ENCODE measurements at regions not wholly inside any gene's neighbourhood (a gene's known extent, or its start where the extent isn't known, plus 50 kb on each side); places are given as distances from the start of the nearest gene placed in this dataset.
"Not testable (repeated sequence)": the region's sequence is repeated elsewhere in the genome, so short reads cannot be mapped to it uniquely, and the experiment has no call there.

DNA sequence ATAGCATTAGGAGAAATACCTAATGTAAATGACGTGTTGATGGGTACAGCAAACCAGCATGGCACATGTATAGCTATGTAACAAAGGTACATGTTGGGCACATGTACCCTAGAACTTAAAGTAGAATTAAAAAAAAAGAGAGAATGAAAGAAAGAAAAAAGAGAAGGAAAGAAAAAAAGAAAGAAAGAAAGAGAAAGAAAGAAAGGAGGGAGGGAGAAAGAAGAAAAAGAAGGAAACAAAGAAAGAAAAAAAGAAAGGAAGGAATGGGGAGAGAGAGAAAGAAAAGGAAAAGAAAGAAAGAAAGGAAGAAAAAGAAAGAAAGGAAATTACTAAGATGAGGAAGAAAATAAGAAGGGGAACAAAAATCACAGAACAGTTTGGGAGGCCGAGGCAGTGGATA, 925.5 kb downstream of the LRFN5 start:
- no peak for DNase-seq

DNA sequence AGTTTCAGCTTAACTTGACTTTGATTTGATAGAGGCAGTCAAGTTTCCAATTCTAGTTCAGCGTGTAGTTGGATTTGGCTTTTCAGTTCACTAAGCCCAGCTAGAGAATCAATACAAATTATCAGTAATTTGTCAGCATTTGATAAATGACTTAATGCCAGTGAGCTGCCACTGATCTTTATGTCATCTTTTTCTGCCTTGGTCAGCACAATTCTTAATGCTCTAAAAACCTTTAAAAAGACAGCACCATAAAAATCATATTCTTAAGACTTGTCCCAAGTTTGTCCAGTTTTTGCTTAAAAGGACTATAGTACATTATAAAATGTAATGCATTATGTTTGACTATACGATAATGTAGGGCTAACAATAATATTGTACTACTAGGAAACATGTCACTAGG, 920.5 kb downstream of the LRFN5 start:
- no peak for DNase-seq

DNA sequence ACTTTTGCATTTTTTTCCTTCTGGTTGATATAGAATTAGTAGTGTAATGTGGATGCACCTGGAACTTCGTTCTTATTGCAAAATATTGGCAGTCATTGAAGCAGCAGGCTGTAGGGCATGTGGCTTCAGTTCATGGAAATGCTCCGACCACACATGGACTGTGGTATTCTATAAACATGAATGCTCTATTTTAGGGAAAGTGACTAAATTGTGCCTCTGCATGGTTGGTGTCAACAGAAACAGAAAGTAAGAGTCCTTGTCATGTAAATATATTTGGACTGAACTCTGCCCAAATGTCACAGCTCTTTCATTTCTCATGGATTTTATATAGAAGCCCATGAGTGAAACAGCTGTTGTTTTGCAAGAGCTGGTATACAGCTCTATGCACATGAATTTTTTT, 917.0 kb downstream of the LRFN5 start:
- DNase-seq, result no peak

DNA sequence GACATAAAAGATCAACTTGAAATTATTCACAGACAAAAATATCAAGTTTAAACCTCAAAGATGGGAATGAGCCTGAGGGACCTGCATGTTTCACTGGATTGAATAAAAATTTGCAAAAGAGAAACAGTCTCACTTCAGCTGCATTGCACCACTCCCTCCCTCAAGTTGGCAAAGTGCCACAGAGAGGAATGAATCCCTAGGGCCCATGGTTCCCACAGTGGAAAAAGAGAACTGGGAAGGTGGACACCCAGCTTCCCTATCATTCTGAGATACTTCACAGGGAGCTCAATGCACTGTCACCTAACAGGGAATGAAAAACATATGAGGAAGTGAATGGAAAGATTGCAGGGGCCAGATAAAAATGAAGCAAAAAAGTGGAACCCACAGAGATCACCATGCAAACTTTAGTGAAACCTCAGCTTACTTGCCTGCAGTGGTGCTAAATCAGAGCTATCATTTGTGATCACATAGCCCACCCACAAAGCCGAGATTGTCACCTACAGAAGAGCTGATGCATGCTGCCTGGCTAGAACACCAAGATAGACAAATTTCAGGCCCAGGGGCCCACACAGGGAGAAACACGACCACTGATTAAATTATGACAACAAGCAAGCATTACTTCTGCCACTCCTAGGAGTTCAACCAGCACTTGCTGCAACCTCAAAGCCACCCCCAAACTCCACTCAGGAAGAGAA, 911.3 kb downstream of the LRFN5 start:
- DNase-seq, result no peak

DNA sequence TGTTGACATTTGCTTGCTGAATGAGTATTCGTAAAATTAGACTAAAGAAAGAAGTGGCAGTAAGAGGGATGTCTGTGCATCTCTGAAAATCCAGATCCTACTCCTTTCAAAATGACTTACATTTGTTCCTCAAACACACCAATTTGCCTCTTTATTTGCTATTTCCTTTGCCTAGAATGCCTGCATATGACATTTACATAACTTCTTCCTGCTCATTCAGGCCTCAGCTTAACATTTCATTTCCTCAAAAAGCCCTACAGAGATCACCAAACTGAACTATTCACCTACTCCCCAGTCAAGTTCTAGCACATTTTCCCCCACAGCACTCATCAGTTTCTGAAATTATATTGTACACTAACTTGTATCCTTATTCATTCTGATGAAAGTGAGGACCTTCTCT, 907.2 kb downstream of the LRFN5 start:
- no peak for DNase-seq

DNA sequence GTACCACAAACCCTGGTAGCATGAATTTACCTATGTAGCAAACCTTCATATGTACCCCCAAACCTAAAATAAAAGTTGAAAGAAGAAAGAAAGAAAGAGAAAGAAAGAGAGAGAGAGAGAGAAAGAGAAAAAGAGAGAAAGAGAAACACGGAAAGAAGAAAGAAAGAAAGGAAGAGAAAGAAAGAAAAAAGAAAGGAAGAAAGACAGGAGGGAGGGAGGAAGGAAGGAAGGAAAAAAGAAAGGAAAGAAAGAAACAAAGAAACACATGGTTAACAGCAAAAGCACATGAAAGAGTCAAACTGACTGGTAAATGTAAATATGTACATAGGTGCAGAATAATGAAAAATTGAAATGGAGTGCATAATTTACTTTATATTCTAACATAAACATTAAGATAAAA, 903.4 kb downstream of the LRFN5 start:
- DNase-seq, result no peak

DNA sequence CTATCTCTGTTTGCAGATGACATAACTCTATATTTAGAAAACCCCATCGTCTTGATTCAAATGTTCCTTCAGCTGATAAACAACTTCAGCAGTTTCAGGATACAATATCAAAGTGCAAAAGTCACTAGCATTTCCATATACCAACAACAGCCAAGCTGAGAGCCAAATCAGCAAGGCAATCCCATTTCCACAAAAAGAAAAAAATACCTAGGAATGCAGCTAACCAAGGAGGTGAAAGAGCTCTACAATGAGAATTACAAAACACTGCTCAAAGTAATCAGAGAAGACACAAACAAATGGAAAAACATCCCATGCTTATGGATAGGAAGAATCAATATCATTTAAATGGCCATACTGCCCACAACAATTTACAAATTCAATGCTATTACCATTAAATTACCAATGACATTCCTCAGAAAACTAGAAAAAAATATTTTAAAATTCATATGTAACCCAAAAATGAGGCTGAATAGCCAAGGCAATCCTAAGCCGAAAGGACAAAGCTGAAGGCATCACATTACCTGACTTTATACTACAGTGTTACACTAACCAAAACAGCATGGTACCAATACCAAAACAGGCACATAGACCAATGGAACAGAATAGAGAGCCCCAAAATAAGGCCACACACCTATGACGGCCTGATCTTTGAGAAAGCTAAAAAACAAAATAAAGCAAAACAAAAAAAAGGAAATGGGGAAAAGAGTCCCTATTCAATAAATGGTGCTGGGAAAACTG, 901.7 kb downstream of the LRFN5 start:
- no peak for DNase-seq

DNA sequence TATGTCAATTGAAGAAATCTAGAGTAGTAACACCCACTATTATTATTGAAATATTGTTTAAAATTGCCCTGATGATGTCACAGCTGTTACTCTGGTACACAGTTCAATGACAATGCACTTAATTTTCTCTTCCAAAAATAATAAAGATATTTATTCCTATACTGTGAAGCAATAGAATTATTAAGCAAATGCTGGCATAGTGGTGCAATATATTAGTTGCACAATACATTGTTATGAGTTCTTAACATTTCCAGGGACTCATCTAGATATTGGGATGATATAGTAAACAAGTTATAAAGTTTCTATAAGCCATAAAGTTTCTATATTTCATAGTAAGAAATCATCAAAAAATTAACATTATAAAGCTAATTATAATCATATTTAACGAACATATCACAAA, 897.8 kb downstream of the LRFN5 start:
- DNase-seq, result no peak

DNA sequence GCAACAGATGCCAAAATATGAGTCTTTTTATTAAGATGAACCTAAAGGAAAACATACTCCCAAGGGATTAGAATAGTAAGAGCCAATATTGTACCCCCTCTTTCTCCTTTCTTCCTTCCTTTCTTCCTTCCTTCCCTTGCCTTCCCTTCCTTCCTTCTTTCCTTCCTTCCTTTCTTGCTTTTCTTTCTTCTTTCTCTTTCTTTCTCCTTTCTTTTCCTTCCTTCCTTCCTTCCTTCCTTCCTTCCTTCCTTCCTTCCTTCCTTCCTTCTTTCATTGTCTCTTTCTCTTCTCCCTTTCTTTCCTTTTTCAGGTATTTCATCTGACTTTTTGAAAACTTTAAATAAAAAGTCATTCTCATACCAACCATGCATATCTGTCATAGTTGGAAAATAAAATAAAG, 892.5 kb downstream of the LRFN5 start:
- DNase-seq, result no peak

DNA sequence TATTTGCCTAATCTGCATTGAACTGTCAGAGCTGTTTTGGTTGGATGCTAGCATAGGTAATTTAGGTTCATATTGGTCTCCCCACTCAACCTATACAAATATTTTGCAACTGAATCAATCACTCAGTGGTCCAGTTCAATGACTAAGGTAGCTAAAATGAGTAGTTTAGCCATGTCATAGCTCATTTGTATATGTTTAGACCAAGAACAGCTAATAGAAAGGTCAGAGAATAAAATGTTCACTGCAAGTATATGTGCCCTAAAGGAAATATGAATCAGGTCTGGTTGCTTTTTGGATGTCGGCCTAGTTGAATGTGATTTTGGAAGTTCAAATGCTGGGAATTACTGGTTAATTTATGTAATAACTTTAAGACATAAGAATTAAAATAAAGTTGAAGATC, 883.9 kb downstream of the LRFN5 start:
- no peak for DNase-seq

DNA sequence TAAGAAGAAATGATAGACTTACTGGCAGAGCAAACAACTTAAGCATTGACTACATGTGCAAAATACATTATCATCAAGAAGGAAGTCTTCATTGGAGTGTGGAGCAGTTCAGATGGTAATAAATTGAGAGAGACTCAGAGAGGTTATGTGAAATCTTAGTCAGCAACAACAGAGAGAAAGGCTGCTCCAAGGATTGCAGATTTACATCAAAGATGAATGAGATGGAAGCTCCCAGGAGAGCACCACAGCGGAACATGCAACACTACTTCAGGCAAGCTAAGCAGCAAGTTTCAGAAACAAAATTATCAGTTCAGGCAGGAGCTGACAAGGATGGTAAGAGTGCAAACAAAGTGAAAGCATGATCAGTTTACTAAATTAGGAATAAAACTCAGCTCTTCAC, 882.3 kb downstream of the LRFN5 start:
- no peak for DNase-seq

DNA sequence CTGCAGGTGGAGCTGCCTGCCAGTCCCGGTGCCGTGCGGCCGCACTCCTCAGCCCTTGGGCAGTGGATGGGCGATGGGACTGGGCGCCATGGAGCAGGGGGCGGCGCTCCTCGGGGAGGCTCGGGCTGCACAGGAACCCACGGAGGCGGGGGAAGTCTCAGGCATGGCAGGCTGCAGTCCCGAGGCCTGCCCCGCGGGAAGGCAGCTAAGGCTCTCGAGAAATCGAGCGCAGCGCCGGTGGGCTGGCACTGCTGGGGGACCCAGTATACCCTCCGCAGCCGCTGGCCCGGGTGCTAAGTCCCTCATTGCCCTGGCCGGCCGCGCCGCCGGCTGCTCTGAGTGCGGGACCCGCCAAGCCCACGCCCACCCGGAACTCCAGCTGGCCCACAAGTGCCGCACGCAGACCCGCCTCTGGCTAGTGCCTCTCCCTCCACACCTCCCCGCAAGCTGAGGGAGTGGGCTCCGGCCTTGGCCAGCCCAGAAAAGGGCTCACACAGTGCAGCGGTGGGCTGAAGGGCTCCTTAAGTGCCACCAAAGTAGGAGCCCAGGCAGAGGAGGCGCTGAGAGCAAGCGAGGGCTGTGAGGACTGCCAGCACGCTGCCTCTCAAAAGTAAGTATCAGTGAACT, 875.8 kb downstream of the LRFN5 start:
- not testable (repeated sequence) for DNase-seq

DNA sequence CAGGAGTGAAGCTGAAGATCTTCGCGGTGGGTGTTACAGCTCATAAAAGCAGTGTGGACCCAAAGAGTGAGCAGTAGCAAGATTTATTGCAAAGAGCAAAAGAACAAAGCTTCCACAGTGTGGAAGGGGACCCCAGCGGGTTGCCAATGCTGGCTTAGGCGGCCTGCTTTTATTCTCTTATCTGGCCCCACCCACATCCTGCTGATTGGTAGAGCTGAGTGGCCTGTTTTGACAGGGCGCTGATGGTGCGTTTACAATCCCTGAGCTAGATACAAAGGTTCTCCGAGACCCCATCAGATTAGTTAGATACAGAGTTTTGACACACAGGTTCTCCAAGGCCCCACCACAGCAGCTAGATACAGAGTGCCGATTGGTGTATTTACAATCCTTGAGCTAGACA, 875.0 kb downstream of the LRFN5 start:
- not testable (repeated sequence) for DNase-seq

DNA sequence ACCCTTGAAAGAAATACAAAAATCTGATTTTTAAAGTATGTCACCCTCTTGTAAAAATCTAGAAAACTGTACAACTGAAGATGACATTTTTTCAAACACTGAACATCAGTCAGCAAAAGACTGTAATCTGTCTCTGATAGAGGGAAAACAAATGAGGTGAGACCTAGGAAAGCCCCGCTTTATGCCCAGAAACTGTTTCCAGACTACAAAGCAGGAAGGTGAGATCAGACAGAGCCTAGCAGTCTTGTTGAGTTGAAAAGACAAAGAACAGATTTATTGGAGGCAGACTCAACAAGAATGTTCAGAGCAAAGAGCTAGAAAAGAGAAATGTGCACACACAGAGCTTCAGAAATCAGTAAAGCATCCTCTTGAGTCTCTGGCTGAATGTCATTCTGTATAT, 873.6 kb downstream of the LRFN5 start:
- no peak for DNase-seq

DNA sequence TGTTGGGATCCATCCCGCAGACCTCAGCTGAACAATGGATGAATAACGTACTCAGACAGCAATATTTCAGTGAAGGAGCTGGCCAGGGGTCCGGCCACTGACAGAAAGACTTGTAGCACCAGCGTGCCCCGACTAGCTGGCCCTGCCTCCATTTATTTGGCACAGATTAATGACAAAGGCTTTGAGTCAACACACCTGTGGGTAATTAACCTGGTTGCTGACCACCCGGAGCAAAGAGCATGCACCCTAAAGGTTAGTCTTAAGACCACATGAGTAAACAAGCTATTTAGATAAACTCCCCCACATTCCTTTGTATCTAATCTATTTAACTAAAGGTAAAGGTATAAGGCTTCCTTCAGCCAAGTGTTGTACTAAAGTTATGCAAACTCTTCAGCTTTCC, 868.6 kb downstream of the LRFN5 start:
- no peak for DNase-seq

DNA sequence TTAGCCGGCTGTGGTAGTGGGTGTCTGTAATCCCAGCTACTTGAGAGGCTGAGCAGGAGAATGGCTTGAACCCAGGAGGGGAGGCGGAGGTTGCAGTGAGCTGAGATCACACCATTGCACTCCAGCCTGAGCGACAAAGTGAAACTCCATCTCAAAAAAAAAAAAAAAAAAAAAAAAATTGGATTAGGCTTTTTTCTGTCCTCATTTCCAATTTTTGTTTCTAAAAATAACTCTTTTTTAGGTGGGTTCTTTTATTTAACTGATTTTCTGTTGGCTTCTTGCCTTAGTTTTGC, 863.7 kb downstream of the LRFN5 start:
- no peak for DNase-seq

DNA sequence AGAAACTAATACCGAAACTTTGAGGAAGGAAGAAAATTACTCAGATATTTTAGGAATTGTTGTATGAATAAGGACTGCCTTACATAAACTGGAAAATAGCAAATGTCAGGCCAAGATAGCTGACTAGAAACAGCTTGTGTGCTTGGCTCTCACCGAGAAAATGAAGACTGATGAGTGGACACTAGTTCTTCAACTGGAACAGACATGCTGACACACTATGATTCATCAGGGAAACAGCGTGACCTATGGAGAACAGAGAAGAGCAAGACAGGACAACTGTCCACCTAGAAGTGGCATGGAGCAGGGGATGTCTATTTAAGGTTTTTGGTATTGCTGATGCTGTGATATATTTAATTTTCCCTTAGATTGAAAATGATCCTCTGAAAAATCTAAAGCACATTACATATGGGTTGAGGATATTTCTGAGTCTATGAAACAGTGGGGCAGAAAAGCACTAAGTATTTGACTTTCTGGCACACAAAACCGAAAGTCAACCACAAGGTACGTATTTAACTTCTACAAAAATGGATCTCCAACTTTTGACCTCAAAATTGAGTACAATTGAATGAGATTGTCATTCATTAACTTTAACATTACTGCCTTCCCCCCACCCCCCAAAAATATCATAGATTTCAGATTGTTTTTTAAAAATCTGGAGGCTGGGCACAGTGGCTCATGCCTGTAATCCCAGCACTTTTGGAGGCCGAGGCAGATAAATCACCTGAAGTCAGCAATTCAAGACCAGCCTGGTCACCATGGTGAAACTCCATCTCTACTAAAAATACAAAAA, 863.2 kb downstream of the LRFN5 start:
- no peak for DNase-seq

DNA sequence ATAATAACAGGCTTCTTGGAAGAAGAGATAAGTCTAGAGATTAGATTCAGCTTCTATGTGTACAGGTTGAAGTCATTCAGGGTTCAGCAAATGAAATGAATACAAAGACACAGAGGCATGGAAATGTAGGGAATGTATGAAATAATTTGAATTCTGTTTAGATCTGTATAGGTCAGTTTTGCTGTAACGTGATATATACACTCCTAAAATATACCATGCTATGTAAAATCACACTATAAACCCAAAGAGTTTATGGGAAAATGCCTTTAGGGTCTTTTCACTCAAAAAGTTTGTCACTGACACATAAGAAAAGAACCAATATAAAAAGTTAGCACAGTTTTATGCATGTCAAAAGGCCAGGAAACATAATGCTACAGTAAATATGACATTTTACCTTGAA, 854.0 kb downstream of the LRFN5 start:
- no peak for DNase-seq

DNA sequence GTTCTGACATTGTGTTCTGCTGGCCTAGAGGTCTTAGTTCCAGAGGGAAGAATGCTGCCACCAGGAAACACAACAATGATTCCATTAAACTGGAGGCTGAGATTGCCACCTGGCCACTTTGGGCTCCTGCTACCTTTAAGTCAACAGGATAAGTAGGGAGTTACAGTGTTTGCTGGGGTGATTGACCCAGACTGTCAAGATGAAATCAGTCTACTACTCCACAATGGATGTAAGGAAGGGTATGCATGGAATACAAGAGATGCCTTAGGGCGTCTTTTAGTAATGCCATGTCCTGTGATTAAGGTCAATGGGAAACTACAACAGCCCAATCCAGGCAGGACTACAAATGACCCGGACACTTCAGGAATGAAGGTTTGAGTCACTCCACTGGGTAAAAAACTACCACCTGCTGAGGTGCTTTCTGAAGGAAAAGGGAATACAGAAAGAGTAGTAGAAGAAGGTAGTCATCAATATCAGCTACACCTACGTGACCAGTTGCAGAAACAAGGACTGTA, 852.6 kb downstream of the LRFN5 start:
- DNase-seq, result no peak

DNA sequence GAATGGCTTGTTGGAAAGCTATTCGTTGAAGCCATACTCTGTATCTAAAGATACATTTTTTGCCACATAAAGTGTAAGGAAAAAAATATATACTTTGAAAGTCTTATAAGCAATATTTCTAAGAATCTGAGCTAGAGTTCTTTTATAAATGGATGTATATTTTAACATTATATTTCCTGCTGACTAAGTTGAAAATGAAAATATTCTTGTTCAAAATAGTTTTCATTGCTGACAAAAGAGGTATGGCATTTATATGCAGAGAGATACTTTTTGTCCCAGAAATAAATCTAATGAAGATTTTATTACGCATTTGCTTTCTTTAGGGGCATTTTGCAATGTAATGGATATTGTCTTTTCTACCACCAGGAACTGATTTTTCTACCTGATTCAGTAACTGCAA, 834.9 kb downstream of the LRFN5 start:
- DNase-seq, result no peak

DNA sequence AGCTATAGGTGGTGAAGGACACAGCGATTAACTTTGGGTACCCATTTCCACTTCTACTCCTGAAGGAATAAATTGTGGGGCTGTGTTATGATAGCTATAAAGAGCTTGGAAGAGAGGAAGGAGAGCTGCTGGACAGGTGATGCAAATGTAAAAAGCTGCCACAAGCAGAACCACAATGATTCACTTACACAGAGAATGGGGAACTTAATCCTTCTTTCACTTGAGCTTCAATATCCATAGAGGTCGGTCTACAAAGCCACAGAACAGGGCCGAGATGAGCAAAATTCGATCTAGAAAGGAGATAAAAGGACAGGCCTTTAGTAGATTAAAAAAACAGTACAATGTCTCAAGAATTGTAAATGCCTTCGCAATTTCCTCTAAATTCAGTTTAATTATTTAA, 831.1 kb downstream of the LRFN5 start:
- no peak for DNase-seq

DNA sequence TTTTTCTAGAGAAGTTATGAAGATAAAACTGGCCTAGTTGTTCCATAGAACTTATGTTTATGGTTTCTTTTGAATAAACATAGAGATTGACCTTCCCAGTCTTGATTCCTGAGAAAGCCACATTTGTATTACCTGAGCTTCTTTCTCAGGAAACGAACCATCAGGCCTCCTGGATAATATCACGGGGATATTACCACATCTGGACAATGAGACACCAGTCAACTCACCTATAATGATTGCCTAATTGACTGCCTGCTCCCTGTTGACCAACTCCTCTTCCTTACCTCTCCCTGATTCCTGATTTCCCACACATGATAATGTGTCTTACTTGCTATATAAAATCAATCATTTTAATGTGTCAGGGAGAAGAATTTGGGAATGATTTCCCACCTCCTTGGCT, 822.7 kb downstream of the LRFN5 start:
- DNase-seq, result no peak

DNA sequence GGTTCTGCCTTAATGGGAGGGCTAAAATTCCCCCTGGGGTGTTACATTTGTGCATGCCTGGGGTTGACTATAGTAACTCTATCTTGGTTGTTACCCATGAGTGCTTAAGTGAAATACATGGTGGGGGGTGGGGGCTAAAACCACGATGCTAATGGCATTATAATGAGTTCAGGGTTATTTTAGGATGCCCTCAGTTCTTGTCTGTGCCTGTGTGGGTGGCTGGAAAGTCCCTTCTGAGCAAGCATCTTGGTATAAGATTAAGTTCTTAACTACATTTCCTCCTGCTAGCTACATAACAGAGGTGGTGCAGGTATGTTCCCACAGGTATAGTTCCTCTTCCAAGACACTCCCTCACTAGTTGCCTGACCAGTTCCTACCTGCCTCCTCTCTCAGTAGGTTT, 822.3 kb downstream of the LRFN5 start:
- DNase-seq, result no peak

DNA sequence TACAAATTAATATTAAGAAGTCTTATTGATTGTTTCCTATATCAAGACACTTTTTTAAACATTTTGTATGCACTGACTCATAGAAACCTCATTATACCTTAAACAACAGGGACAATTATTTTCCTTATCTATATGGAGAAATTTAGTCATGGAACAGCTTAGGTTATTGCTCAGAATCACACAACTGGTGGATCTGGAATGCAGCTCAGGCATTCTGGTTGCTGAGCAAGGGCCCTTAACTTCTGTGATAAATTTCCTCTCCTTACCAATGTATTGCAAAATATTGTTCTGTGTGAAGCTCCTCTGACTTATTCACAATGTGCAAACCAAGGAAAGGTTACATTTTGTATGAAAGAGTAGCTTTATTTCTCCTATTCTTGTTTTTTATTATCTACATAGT, 817.8 kb downstream of the LRFN5 start:
- no peak for DNase-seq
